Epidermal melanocyte (primary cell): ENCODE measurements at regions not wholly inside any gene's neighbourhood (a gene's known extent, or its start where the extent isn't known, plus 50 kb on each side); places are given as distances from the start of the nearest gene placed in this dataset.
"Not testable (repeated sequence)": the region's sequence is repeated elsewhere in the genome, so short reads cannot be mapped to it uniquely, and the experiment has no call there.

Source experiments
- DNase-seq: peaks from one replicate; pipeline ENCODE4 v3.0.0; 2011; ENCODE audit warnings: low spot score; ENCODE audit not compliant: insufficient read length

- DNase-seq, result not testable (repeated sequence)
Observed at GRCh38 chr1:145482214-145482860, 56.9 kb upstream of the NBPF20 start.

- DNase-seq, result not testable (repeated sequence)
Observed at GRCh38 chr1:145475962-145476361, 50.6 kb upstream of the NBPF20 start.

GRCh38 chr1:145475369-145475915 is 50.0 kb upstream of the NBPF20 start:
- not testable (repeated sequence) for DNase-seq
